ENCODE measurements at regions not wholly inside any gene's neighbourhood (a gene's known extent, or its start where the extent isn't known, plus 50 kb on each side); places are given as distances from the start of the nearest gene placed in this dataset.

DNA sequence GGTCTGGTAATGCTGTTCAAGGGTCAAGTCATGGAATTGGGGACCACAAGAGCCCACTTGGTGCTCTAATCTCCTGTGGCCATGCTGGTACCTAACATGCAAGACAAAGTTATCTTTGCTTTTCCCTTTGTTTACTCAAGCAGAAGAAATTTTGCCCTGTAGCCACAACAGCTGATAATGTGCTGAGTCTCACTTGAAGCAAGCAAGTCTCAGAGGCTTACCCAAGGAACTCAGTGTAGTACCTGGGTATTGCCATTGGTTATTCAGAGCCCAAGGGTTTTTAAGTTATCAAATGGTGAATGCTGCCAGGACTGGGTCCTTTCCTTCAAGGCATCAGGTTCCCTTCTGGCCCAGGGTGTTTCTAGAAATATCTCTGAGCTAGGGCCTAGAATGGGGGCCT is 198.9 kb upstream of the RNPC3 start:
- H3K27ac ChIP-seq, result no peak overlapping the region
- no peak for TF ChIP-seq ZFX (IDR thresholded peaks at IDR 0.05)
- TF ChIP-seq, protein P1, sequence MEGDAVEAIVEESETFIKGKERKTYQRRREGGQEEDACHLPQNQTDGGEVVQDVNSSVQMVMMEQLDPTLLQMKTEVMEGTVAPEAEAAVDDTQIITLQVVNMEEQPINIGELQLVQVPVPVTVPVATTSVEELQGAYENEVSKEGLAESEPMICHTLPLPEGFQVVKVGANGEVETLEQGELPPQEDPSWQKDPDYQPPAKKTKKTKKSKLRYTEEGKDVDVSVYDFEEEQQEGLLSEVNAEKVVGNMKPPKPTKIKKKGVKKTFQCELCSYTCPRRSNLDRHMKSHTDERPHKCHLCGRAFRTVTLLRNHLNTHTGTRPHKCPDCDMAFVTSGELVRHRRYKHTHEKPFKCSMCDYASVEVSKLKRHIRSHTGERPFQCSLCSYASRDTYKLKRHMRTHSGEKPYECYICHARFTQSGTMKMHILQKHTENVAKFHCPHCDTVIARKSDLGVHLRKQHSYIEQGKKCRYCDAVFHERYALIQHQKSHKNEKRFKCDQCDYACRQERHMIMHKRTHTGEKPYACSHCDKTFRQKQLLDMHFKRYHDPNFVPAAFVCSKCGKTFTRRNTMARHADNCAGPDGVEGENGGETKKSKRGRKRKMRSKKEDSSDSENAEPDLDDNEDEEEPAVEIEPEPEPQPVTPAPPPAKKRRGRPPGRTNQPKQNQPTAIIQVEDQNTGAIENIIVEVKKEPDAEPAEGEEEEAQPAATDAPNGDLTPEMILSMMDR (conservative IDR thresholded peaks at IDR 0.05), result no peak

DNA sequence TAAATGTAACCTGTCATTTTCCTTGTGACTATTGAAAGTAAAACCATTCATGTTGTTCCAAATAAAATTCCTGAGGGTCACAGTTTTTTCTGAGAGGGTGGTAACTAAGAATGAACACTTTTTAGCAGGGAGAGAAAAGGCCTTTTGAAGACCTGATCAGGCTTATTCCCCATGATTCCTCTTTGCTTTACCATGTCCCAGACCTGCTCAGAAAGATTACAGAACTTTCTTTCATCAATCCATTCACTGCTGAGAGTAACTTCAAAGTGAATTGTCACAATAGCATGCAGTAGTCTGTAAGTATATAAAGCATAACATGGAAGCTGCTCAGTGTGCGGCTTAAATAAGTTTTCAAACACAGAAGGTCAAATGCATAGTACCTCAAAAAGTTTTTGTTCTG is 201.5 kb upstream of the COL11A1 start:
- TF ChIP-seq, protein P1 (conservative IDR thresholded peaks at IDR 0.05), result no peak
- TF ChIP-seq ZFX (IDR thresholded peaks at IDR 0.05), result no peak
- H3K27ac ChIP-seq, result no peak overlapping the region

DNA sequence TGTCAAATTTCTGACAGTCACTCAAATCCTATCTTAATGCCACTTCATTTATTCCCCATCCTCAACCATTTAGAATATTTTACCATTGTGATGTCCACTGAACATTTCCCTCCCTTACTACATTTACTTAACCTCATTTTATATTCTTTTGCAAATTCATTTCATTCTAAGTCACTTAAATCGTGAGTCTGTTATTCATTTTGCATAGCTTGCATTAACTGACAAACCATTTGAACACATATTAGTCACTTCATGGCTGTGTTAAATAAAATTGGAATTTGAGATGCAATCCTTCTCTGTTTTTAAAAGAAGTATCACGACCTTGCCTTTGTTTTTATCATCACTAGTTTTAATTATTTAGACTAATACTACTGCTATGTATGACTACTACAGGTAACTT is 199.4 kb upstream of the COL11A1 start:
- H3K27ac ChIP-seq, result no peak overlapping the region
- TF ChIP-seq, protein P1 (conservative IDR thresholded peaks at IDR 0.05), result no peak
- no peak for TF ChIP-seq ZFX (IDR thresholded peaks at IDR 0.05)

DNA sequence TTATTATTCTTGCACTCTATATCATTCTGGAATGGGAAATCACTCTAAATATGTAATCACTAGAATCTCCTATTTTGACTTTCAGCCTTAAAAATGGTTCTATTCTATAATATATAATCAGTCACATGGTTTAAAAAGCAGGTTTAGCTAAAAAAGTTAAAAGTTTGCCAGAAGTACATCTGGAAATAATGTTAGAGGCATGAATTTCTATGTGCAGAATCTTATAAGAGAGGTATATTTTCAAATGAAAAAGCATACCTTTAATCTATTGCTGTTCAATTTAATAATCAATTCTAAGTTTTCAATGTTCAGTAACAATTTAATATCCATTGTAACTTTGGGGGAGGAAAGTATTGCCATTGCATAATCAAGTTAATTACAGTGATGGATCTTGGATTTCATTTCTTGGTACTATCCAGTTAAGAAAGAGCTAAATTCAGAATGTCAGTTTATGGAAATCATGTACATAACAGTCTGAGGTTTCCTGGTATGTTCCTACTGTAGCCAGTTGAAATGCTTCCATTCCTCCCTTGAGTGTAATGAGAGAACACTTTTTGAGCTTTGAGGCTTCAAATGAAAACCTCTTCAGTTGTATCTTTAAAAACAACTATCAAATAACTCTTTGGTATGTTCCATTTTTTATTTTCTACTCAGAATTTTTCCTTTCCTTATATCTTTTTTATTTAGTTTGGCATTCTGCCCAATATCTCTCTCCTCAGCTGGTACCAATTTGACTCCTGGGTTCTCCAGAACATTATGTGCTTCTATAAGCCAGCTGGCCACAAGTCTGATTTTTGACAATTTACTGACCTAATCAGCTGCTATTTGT is 175.7 kb upstream of the COL11A1 start:
- TF ChIP-seq, protein P1 (conservative IDR thresholded peaks at IDR 0.05), result no peak
- TF ChIP-seq ZFX (IDR thresholded peaks at IDR 0.05), result no peak
- no peak overlapping the region for H3K27ac ChIP-seq

DNA sequence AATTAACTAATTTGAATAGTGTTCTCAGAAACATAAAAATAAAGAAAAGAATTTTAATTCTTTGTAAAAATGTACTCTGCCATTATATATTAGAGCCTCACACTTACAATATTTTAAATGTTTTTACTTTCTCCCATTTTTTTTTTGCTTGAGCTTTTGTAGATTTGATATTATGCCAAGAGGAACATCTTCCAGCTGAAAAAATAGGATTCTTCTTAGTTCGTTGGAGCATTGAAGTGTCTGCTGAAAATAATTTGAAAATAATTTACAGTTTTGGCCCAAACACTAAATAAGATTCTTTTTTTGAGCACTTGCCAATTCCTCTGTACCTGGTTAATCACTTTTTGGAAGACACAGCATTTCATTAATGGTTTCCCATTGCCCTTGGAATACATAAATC is 175.0 kb upstream of the COL11A1 start:
- TF ChIP-seq, protein P1 (conservative IDR thresholded peaks at IDR 0.05), result no peak
- no peak for TF ChIP-seq ZFX (IDR thresholded peaks at IDR 0.05)

DNA sequence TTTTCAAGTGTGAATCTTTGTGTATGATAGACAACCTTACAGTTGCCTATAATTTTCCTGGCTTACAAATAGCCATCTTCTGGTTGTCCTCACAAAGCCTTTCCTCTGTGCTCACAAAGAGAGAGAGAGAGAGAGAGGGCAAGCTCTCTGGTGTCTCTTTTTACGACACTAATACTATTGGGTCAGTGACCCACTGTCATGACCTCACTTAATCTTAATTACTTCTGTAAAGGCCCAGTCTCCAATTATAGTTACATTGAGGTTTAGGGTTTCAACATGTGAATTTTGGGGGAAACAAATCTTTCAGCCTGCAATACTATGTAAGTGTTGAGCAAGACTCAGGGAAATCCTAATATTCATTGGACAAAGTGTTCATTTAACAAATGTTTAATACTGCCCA is 167.4 kb upstream of the COL11A1 start:
- TF ChIP-seq ZFX (IDR thresholded peaks at IDR 0.05), result no peak
- TF ChIP-seq, protein P1 (conservative IDR thresholded peaks at IDR 0.05), result no peak

More for the DNA sequence above, 175.0 kb upstream of the COL11A1 start:
- no peak overlapping the region for H3K27ac ChIP-seq

DNA sequence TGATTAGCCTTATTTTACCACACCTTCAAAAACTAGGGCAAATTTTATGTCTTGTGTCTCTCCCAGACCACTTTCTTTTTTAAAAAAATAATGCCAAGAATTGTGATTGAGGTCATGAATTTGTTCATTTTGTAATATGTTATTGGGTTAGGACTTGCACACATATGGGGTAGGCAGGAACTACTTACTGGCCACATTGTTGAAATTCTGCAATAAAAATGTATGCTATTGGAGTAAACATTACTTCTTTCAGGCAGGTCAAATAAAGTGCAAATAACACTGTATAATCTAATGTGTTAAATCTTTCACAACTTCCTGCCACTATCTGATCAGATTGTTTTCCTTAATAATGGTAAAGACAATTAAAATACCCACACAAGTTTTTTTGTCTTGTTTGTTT is 166.6 kb upstream of the COL11A1 start:
- H3K27ac ChIP-seq, result no peak overlapping the region
- TF ChIP-seq ZFX (IDR thresholded peaks at IDR 0.05), result no peak
- TF ChIP-seq, protein P1 (conservative IDR thresholded peaks at IDR 0.05), result no peak

More for the DNA sequence above, 167.4 kb upstream of the COL11A1 start:
- no peak overlapping the region for H3K27ac ChIP-seq

All from C4-2B (cell line).